ENCODE measurements at regions not wholly inside any gene's neighbourhood (a gene's known extent, or its start where the extent isn't known, plus 50 kb on each side); places are given as distances from the start of the nearest gene placed in this dataset.

GRCh38 chr11:43243927-43244326 is 67.9 kb upstream of the API5 start:
- Histone ChIP-seq H3K27ac (ENCODE audit: low read length, poor library complexity, severe bottlenecking) (no peak overlapping the region), H2BK120ac (ENCODE audit: low read depth, low read length) (no peak overlapping the region)
- WGBS: 11% methylated on average over 3 of the region's 3 CpGs

GRCh38 chr11:43245466-43245865 is 66.3 kb upstream of the API5 start:
- Histone ChIP-seq H3K18ac (ENCODE audit: low read depth in 1 of 2, low read length in 2 of 2) (no peak overlapping the region), H3K14ac (ENCODE audit: low read length in 2 of 2) (no peak overlapping the region), H3K27ac (ENCODE audit: low read length, poor library complexity, severe bottlenecking) (no peak overlapping the region), H3K9me3 (ENCODE audit: control insufficient read depth, low read length) (no peaks in the 10 kb centered on the region), H3K4me3 (ENCODE audit: insufficient read depth in 1 of 2, low read depth in 1 of 2, low read length in 2 of 2) (no peak overlapping the region), H2AK5ac (ENCODE audit: low read length, severe bottlenecking) (no peak overlapping the region), H4K91ac (ENCODE audit: low read length) (no peak overlapping the region), H3K9ac (ENCODE audit: low read length) (no peak overlapping the region), H2BK12ac (ENCODE audit: low read length in 2 of 2) (no peak overlapping the region), H3K36me3 (ENCODE audit: control insufficient read depth in 1 of 2, insufficient read depth in 2 of 2, low read depth in 1 of 2, low read length in 2 of 2) (no peaks in the 10 kb centered on the region), H4K8ac (ENCODE audit: low read length) (no peak overlapping the region), H2BK5ac (ENCODE audit: low read depth, low read length, poor library complexity, severe bottlenecking) (no peak overlapping the region), H3K4me2 (ENCODE audit: low read length, poor library complexity, severe bottlenecking) (no peak overlapping the region), H2AFZ (ENCODE audit: low read depth, low read length) (no peak overlapping the region), H2BK120ac (ENCODE audit: low read depth, low read length) (no peak overlapping the region), H3K23ac (ENCODE audit: low read length in 2 of 2) (no peak overlapping the region), H3K27me3 (ENCODE audit: control insufficient read depth in 1 of 2, insufficient read depth in 1 of 2, low read length in 2 of 2) (no peaks in the 10 kb centered on the region), H3K4ac (ENCODE audit: low read depth in 1 of 2, low read length in 2 of 2) (no peak overlapping the region), H3K79me1 (replicated peaks; ENCODE audit: low read length, poor library complexity, severe bottlenecking) (no peaks in the 10 kb centered on the region), H2BK15ac (ENCODE audit: low read depth, poor library complexity, severe bottlenecking) (no peak overlapping the region), H3K4me1 (ENCODE audit: control insufficient read depth, insufficient read depth, low read depth, low read length) (no peaks in the 10 kb centered on the region)
- 53% methylated on average over 4 of the region's 4 CpGs for WGBS
- DNase-seq: no peak

More at GRCh38 chr11:43243927-43244326, 67.9 kb upstream of the API5 start:
- Histone ChIP-seq H2AFZ (ENCODE audit: low read depth, low read length) (no peak overlapping the region), H3K36me3 (ENCODE audit: control insufficient read depth in 1 of 2, insufficient read depth in 2 of 2, low read depth in 1 of 2, low read length in 2 of 2) (no peaks in the 10 kb centered on the region), H2BK5ac (ENCODE audit: low read depth, low read length, poor library complexity, severe bottlenecking) (no peak overlapping the region), H3K4me3 (ENCODE audit: insufficient read depth in 1 of 2, low read depth in 1 of 2, low read length in 2 of 2) (no peak overlapping the region), H4K8ac (ENCODE audit: low read length) (no peak overlapping the region), H3K4me1 (ENCODE audit: control insufficient read depth, insufficient read depth, low read depth, low read length) (no peaks in the 10 kb centered on the region), H2BK12ac (ENCODE audit: low read length in 2 of 2) (no peak overlapping the region), H3K4me2 (ENCODE audit: low read length, poor library complexity, severe bottlenecking) (no peak overlapping the region), H3K27me3 (ENCODE audit: control insufficient read depth in 1 of 2, insufficient read depth in 1 of 2, low read length in 2 of 2) (no peaks in the 10 kb centered on the region), H3K18ac (ENCODE audit: low read depth in 1 of 2, low read length in 2 of 2) (no peak overlapping the region), H3K23ac (ENCODE audit: low read length in 2 of 2) (no peak overlapping the region), H3K9ac (ENCODE audit: low read length) (no peak overlapping the region), H2AK5ac (ENCODE audit: low read length, severe bottlenecking) (no peak overlapping the region), H3K14ac (ENCODE audit: low read length in 2 of 2) (no peak overlapping the region), H2BK15ac (ENCODE audit: low read depth, poor library complexity, severe bottlenecking) (no peak overlapping the region), H3K9me3 (ENCODE audit: control insufficient read depth, low read length) (no peaks in the 10 kb centered on the region), H4K91ac (ENCODE audit: low read length) (no peak overlapping the region), H3K79me1 (replicated peaks; ENCODE audit: low read length, poor library complexity, severe bottlenecking) (no peaks in the 10 kb centered on the region), H3K4ac (ENCODE audit: low read depth in 1 of 2, low read length in 2 of 2) (no peak overlapping the region)
- no peak for DNase-seq

GRCh38 chr11:43250309-43250708 is 61.5 kb upstream of the API5 start:
- no peak overlapping the region for H2BK5ac ChIP-seq (ENCODE audit: low read depth, low read length, poor library complexity, severe bottlenecking)
- no peaks in the 10 kb centered on the region for H3K36me3 ChIP-seq (ENCODE audit: control insufficient read depth in 1 of 2, insufficient read depth in 2 of 2, low read depth in 1 of 2, low read length in 2 of 2)
- H3K9ac ChIP-seq (ENCODE audit: low read length): no peak overlapping the region
- no peak overlapping the region for H4K91ac ChIP-seq (ENCODE audit: low read length)
- no peaks in the 10 kb centered on the region for H3K9me3 ChIP-seq (ENCODE audit: control insufficient read depth, low read length)
- no peaks in the 10 kb centered on the region for H3K4me1 ChIP-seq (ENCODE audit: control insufficient read depth, insufficient read depth, low read depth, low read length)
- H3K4ac ChIP-seq (ENCODE audit: low read depth in 1 of 2, low read length in 2 of 2): no peak overlapping the region
- no peak overlapping the region for H3K4me3 ChIP-seq (ENCODE audit: insufficient read depth in 1 of 2, low read depth in 1 of 2, low read length in 2 of 2)
- H2AFZ ChIP-seq (ENCODE audit: low read depth, low read length): no peak overlapping the region
- no peak overlapping the region for H3K14ac ChIP-seq (ENCODE audit: low read length in 2 of 2)
- no peak overlapping the region for H2BK12ac ChIP-seq (ENCODE audit: low read length in 2 of 2)
- no peak for DNase-seq
- H3K27ac ChIP-seq (ENCODE audit: low read length, poor library complexity, severe bottlenecking): no peak overlapping the region
- no peak overlapping the region for H2AK5ac ChIP-seq (ENCODE audit: low read length, severe bottlenecking)
- no peak overlapping the region for H3K4me2 ChIP-seq (ENCODE audit: low read length, poor library complexity, severe bottlenecking)
- no peak overlapping the region for H3K18ac ChIP-seq (ENCODE audit: low read depth in 1 of 2, low read length in 2 of 2)
- H3K27me3 ChIP-seq (ENCODE audit: control insufficient read depth in 1 of 2, insufficient read depth in 1 of 2, low read length in 2 of 2): no peaks in the 10 kb centered on the region
- no peak overlapping the region for H2BK120ac ChIP-seq (ENCODE audit: low read depth, low read length)
- no peak overlapping the region for H3K23ac ChIP-seq (ENCODE audit: low read length in 2 of 2)
- no peak overlapping the region for H2BK15ac ChIP-seq (ENCODE audit: low read depth, poor library complexity, severe bottlenecking)
- H4K8ac ChIP-seq (ENCODE audit: low read length): no peak overlapping the region
- H3K79me1 ChIP-seq (replicated peaks; ENCODE audit: low read length, poor library complexity, severe bottlenecking): no peaks in the 10 kb centered on the region

DNA sequence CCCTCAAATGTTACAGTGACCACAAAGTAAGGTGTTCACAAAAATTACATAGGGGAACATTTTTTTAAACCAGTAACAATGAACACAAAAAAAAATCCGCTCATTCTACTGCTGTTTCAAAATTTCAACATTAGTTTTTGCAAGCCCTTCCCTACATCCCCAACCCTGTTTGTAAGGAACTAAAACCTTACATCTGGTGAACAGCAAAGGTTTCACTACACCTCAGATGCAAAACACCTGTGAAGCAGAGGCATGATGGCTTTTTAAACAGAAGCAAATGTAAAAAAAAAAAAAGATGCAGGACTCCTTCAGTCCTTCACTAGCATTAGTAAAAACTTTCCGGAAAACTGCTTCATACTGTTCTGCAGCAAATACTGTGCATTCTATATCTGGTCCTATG is 50.0 kb upstream of the API5 start:
- Histone ChIP-seq H2AFZ (ENCODE audit: low read depth, low read length) (no peak overlapping the region), H3K9ac (ENCODE audit: low read length) (no peak overlapping the region), H3K27ac (ENCODE audit: low read length, poor library complexity, severe bottlenecking) (no peak overlapping the region), H3K4me3 (ENCODE audit: insufficient read depth in 1 of 2, low read depth in 1 of 2, low read length in 2 of 2) (no peak overlapping the region), H2BK120ac (ENCODE audit: low read depth, low read length) (no peak overlapping the region), H3K4me2 (ENCODE audit: low read length, poor library complexity, severe bottlenecking) (no peak overlapping the region), H2BK15ac (ENCODE audit: low read depth, poor library complexity, severe bottlenecking) (no peak overlapping the region), H3K23ac (ENCODE audit: low read length in 2 of 2) (no peak overlapping the region), H2AK5ac (ENCODE audit: low read length, severe bottlenecking) (no peak overlapping the region), H3K18ac (ENCODE audit: low read depth in 1 of 2, low read length in 2 of 2) (no peak overlapping the region), H3K14ac (ENCODE audit: low read length in 2 of 2) (no peak overlapping the region), H3K4me1 (ENCODE audit: control insufficient read depth, insufficient read depth, low read depth, low read length) (no peaks in the 10 kb centered on the region), H3K79me1 (replicated peaks; ENCODE audit: low read length, poor library complexity, severe bottlenecking) (no peaks in the 10 kb centered on the region), H3K27me3 (ENCODE audit: control insufficient read depth in 1 of 2, insufficient read depth in 1 of 2, low read length in 2 of 2) (no peaks in the 10 kb centered on the region), H2BK12ac (ENCODE audit: low read length in 2 of 2) (no peak overlapping the region), H3K36me3 (ENCODE audit: control insufficient read depth in 1 of 2, insufficient read depth in 2 of 2, low read depth in 1 of 2, low read length in 2 of 2) (no peaks in the 10 kb centered on the region), H3K4ac (ENCODE audit: low read depth in 1 of 2, low read length in 2 of 2) (no peak overlapping the region), H3K9me3 (ENCODE audit: control insufficient read depth, low read length) (no peaks in the 10 kb centered on the region), H2BK5ac (ENCODE audit: low read depth, low read length, poor library complexity, severe bottlenecking) (no peak overlapping the region), H4K8ac (ENCODE audit: low read length) (no peak overlapping the region), H4K91ac (ENCODE audit: low read length) (no peak overlapping the region)
- no peak for DNase-seq
- WGBS: 87% methylated on average over 2 of the region's 2 CpGs

All from mesenchymal stem cell (in vitro differentiated cells and primary cell).